Activated B cell treated with CpG ODN at 0.5 μM for 24 hours (primary cell): ENCODE measurements at regions not wholly inside any gene's neighbourhood (a gene's known extent, or its start where the extent isn't known, plus 50 kb on each side); places are given as distances from the start of the nearest gene placed in this dataset.

Experiments
- ATAC-seq: fragments of 200-7000 bp; cut with Tn5 transposase; one replicate; pipeline ENCODE4 v1.10.0; 2021; ENCODE audit warnings: low read depth, mild to moderate bottlenecking, moderate library complexity
- CTCF ChIA-PET: fragments of 350-600 bp; sonication (Branson Sonifier 250); formaldehyde crosslinking; loops from one replicate; lab custom pipeline; 2021; ENCODE audit warnings: antibody characterized with exemption; lab: Charles Lee
- POLR2A ChIA-PET: fragments of 350-600 bp; sonication (Branson Sonifier 250); formaldehyde crosslinking; loops from one replicate; lab custom pipeline; 2021; ENCODE audit warnings: antibody characterized with exemption; lab: Charles Lee
- DNase-seq: peaks from one replicate; pipeline ENCODE4 v3.0.0; 2022
- H3K27ac Mint-ChIP-seq: one replicate; pipeline ENCODE4 v1.8.0; 2020; ENCODE audit warnings: mixed read lengths
- H3K27me3 Mint-ChIP-seq: one replicate; pipeline ENCODE4 v1.8.0; 2021; ENCODE audit warnings: mixed read lengths
- H3K36me3 Mint-ChIP-seq: one replicate; pipeline ENCODE4 v1.8.0; 2021; ENCODE audit warnings: low read depth, mixed read lengths
- H3K4me1 Mint-ChIP-seq: one replicate; pipeline ENCODE4 v1.8.0; 2021; ENCODE audit warnings: mixed read lengths
- H3K4me3 Mint-ChIP-seq: one replicate; pipeline ENCODE4 v1.8.0; 2020; ENCODE audit warnings: mild to moderate bottlenecking, mixed read lengths
- H3K9me3 Mint-ChIP-seq: one replicate; pipeline ENCODE4 v1.8.0; 2020; ENCODE audit warnings: mixed read lengths
- CTCF ChIP-seq: fragments of 200-600 bp; IDR thresholded peaks from one replicate; pipeline ENCODE4 v1.8.0; 2022; ENCODE audit warnings: antibody characterized with exemption, mild to moderate bottlenecking
- intact Hi-C: fragments of 100-400 bp; cut with micrococcal nuclease; formaldehyde crosslinking; loops from one replicate; pipeline ENCODE4 v1.15.1; 2024

GRCh38 chr4:54568184-54568583 lies 89.6 kb upstream of the KIT start:
- POLR2A ChIA-PET: no interaction called here
- no peaks in the 10 kb centered on the region for H3K9me3 Mint-ChIP-seq
- intact Hi-C loops: no loop called here
- H3K4me1 Mint-ChIP-seq: no peaks in the 10 kb centered on the region
- TF ChIP-seq CTCF: no peak
- ATAC-seq: no peak
- CTCF ChIA-PET: no interaction called here
- DNase-seq: no peak
- no peak overlapping the region for H3K27ac Mint-ChIP-seq
- no peaks in the 10 kb centered on the region for H3K36me3 Mint-ChIP-seq
- H3K27me3 Mint-ChIP-seq: peaks cover 2% of the 10 kb centered on the region
- H3K4me3 Mint-ChIP-seq: no peak overlapping the region

GRCh38 chr4:54570822-54571221 lies 86.9 kb upstream of the KIT start:
- ChIA-PET POLR2A (no interaction called here), CTCF (no interaction called here)
- Mint-ChIP-seq H3K36me3 (no peaks in the 10 kb centered on the region), H3K4me3 (no peak overlapping the region), H3K4me1 (no peaks in the 10 kb centered on the region), H3K9me3 (no peaks in the 10 kb centered on the region), H3K27ac (no peak overlapping the region), H3K27me3 (peaks cover 2% of the 10 kb centered on the region)
- DNase-seq (no peak), ATAC-seq (no peak)
- intact Hi-C loops: no loop called here
- TF ChIP-seq CTCF: no peak

GRCh38 chr4:54571293-54572151 lies 86.2 kb upstream of the KIT start:
- DNase-seq: no peak
- TF ChIP-seq CTCF: no peak
- Mint-ChIP-seq H3K36me3 (no peaks in the 10 kb centered on the region), H3K27ac (no peak overlapping the region), H3K9me3 (no peaks in the 10 kb centered on the region), H3K27me3 (peaks cover 2% of the 10 kb centered on the region), H3K4me1 (no peaks in the 10 kb centered on the region), H3K4me3 (no peak overlapping the region)
- intact Hi-C loops: no loop called here
- ATAC-seq: no peak
- ChIA-PET CTCF (no interaction called here), POLR2A (no interaction called here)

GRCh38 chr4:54572152-54572542 lies 85.6 kb upstream of the KIT start:
- no peaks in the 10 kb centered on the region for H3K9me3 Mint-ChIP-seq
- no peak for DNase-seq
- peaks cover 2% of the 10 kb centered on the region for H3K27me3 Mint-ChIP-seq
- H3K36me3 Mint-ChIP-seq: no peaks in the 10 kb centered on the region
- no peaks in the 10 kb centered on the region for H3K4me1 Mint-ChIP-seq
- H3K27ac Mint-ChIP-seq: no peak overlapping the region
- ChIA-PET POLR2A (no interaction called here), CTCF (no interaction called here)
- no peak for ATAC-seq
- intact Hi-C loops: no loop called here
- no peak for TF ChIP-seq CTCF
- no peak overlapping the region for H3K4me3 Mint-ChIP-seq

- Mint-ChIP-seq H3K27me3 (peaks cover 2% of the 10 kb centered on the region), H3K4me1 (no peaks in the 10 kb centered on the region), H3K27ac (no peak overlapping the region), H3K4me3 (no peak overlapping the region), H3K9me3 (no peaks in the 10 kb centered on the region), H3K36me3 (no peaks in the 10 kb centered on the region)
- no peak for DNase-seq
- POLR2A ChIA-PET: no interaction called here
- intact Hi-C loops: no loop called here
- ATAC-seq: no peak
- CTCF ChIA-PET: no interaction called here
- TF ChIP-seq CTCF: no peak
These were observed 83.3 kb upstream of the KIT start for GRCh38 chr4:54574500-54574899.
